GM19035 (cell line): ENCODE measurements at regions not wholly inside any gene's neighbourhood (a gene's known extent, or its start where the extent isn't known, plus 50 kb on each side); places are given as distances from the start of the nearest gene placed in this dataset.
"Not testable (repeated sequence)": the region's sequence is repeated elsewhere in the genome, so short reads cannot be mapped to it uniquely, and the experiment has no call there.

Experiments used
- ATAC-seq: cut with Tn5 transposase; IDR thresholded peaks from one replicate; pipeline ENCODE4 v1.9.1; 2021; ENCODE audit not compliant: unreplicated experiment

DNA sequence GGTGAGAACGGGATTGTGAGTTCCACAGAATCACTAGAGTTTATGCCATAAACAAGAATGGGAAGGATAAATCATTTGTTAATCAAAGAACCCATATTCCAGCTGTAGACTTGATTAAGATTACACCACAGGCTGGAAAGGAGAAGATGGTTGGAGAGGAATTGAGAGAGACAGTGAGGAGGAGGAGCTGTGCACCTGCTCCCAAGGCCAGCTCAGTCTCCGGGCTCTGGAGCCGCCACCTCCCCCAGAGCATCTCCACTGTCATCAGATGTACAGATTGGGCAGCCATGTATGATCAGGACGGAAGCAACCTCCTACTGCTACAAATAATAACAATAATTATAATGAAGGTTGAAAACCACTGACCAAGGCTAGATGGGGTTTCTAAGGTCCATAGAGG, 170.0 kb downstream of the MINAR1 start:
- ATAC-seq, result no peak

GRCh38 chr15:79602731-79603130, 170.6 kb downstream of the MINAR1 start:
- no peak for ATAC-seq

DNA sequence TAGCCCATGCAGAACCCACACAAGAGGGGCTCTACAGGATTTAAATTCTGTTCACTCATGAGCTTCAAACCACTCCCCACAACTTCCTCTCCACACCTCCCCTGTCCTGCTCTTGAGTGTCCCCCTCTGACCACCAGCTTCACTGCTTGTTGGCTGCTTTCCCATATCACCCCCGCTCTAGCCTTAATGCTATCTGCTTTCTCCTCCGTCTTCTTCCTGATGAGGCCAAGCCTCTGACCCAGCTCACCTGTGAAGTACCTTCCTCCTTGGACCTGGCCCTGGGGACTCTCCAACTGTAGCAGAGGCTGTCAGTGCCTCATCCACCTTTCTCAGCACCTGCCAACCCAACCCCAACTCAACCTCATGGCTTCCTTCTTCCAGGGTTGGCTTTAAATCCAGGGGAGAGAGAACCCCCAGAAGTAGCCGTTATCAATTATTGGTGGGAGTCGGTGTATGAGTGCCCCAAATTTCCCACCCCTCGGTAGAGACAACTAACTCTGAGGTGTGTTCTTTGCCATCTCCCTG, 174.8 kb downstream of the MINAR1 start:
- no peak for ATAC-seq

GRCh38 chr15:79608066-79608864, 176.1 kb downstream of the MINAR1 start:
- no peak for ATAC-seq

DNA sequence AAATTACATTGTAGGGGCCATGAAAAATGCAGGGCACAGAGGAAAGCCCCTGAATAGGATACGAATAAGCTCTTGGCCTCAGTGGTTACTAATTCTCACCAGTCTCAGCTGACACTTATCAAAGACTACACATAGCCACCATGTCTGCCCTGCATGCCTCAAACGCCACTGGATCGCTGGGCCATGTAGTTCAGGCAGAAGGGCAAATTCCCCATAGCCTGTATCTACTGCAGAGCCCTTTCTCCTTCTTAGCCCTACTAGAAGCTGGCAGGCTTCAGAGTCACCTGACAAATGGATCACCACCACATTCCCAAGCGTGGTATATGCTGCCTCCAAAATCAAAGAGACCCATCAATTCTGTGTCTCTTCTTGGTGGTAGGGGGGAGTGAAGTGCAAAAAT, 177.4 kb downstream of the MINAR1 start:
- no peak for ATAC-seq

DNA sequence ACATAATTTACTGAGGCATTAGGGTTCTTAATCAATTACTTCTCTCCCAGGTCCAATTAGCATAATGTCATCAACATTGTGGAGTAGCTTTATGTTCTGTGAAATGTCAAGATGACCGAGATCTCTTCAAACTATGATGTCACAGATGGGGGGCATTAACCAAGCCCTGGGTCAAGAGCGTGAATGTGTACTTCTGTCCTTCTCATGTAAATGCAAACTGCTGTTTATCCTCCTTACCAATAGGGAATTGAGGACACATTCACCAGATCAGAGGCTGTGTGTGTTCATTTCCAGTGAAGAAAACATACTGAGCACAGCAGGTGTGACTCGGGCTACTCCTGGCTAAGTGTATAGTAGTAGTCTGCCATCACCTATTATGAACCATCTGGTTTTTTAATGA, 177.9 kb downstream of the MINAR1 start:
- ATAC-seq, result no peak

- ATAC-seq, result no peak
Measured at GRCh38 chr15:79615754-79616153, 183.6 kb downstream of the MINAR1 start.

- no peak for ATAC-seq
Measured at GRCh38 chr15:79617071-79617470, 184.9 kb downstream of the MINAR1 start.

GRCh38 chr15:79620112-79620857, 188.1 kb downstream of the MINAR1 start:
- ATAC-seq, result no peak

DNA sequence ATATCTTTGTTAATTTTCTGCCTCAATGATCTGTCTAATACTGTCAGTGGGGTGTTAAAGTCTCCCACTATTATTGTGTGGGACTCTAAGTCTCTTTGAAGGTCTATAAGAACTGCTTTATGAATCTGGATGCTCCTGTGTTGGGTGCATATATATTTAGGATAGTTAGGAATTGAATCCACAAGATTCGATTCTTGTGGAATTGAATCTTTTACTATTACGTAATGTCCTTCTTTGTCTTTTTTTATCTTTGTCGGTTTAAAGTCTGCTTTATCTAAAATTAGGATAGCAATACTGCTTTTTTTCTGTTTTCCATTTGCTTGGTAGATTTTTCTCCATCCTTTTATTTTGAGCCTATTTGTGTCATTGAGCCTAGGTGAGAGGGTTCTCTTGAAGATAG, 189.7 kb downstream of the MINAR1 start:
- not testable (repeated sequence) for ATAC-seq

DNA sequence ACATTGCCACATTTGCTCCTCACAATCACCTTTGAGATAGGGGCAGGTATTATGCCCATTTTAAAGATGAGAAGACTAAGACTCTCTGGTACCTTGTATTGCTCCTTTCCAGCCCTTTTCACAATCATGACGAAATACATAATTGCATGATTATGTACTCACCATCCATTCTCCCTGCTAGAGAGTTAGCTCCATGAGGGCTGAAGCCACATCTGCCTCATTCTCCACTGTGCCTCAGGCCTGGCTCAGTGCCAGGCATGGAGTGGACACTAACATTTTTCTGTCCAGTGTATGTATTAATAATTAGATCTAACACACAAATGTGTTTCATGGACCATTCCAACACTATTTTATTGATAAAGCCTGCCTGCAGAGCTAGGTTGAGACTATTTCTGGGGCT, 191.4 kb downstream of the MINAR1 start:
- ATAC-seq, result no peak

DNA sequence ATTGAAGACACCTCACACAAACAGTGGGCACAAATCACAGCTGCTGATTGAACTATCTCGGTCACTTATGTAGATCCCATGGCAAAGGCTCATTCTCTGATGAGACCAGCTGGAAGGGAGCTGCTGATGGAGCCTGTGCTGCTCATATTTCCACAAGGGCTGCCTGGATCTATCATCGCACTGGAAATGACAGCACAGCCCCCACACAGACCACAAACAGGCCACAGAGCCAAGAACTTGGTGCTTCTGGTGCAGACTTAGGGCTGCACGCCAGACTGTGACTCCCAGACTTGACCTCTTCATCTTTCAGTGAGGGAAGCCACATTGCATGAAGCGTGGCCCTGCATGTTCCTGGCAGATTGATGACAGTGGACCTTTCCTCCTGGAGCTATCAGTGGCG, 197.6 kb downstream of the MINAR1 start:
- ATAC-seq, result no peak

DNA sequence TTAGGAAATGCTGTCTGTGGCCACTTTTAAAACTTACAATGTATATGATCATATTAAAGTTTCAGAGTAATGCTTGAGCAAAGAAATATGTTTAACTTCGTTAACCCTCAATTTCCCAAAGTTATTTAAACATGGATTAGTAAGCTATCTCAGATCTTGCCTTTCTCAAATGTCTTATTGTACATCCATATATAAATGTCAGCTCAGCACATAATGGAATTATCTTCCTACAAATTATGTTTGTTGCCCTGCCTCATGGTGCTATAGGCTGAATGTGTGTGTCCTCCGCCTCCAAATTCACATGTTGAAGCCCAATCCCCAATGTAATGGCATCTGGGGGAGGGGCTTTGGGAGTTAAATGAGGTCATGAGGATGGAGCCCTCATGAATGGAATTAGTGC, 200.3 kb downstream of the MINAR1 start:
- no peak for ATAC-seq

- ATAC-seq, result no peak
Measured at GRCh38 chr15:79635149-79635771, 203.1 kb downstream of the MINAR1 start.

DNA sequence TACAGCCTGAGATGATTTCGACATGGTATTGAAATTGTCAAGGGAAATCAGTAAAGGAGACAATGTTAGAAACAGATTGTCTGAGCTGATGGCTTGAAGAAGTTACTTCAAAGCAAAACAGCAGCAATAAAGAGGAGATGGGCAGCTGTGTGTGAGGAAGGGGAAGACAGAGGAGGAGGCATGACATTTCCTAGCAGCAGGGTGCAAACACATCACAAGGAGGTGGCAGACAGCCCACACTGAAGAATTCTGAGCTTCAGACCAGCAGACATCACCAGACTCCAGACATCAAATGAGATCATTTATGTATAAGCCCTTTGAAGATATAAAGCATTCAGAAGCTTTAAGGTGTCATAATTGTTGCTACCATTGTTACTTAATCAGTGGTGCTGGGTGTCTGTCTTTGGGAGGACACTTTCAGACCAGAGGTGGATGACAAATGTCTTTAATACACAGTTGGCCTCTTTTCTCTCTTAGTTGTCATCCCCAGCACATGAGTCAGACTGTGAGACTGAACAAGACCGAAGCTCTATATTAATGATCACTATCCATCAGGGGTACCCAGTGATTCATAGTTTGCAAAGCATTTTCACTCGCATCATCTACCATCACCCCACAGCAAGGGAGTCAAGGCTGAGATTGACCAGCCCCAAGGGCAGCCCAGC, 203.9 kb downstream of the MINAR1 start:
- ATAC-seq, result no peak

DNA sequence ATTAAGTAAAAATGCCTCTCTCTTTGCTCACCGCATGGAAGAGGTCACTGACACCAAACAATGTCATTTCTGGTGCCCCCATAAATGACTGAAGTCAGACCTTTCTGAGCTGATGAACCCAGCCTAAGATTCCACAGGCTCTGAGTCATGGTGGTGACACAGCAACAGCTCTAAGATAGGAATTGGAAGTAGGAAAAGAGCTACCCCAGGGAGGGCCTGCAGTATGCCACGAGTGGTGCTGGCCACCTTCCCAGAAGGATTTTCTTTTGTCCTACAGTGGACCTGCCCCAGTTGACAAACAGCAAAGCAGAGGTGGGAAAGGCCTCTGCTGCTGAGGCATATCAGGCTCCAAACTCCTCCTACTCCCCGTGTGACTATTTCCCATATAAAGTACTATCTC, 208.1 kb downstream of the MINAR1 start:
- ATAC-seq, result no peak

DNA sequence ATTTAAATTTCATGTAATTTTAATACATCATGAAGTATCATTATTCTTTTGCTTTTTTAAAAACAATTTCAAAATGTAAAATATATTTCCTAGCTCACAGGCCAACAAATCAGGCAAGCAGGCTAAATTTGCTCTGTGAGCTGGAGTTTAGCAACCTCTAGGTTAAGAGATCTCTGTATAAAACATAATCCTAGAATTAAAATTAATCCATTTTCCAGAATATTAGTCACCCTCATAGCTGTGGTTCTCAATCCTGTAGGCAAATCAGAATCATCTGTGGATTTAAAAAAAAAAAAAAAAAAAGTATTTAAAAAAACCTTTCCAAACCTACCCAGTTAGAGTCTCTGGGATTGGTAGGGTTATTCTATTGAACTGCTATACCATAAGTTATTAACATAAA, 209.7 kb downstream of the MINAR1 start:
- no peak for ATAC-seq

DNA sequence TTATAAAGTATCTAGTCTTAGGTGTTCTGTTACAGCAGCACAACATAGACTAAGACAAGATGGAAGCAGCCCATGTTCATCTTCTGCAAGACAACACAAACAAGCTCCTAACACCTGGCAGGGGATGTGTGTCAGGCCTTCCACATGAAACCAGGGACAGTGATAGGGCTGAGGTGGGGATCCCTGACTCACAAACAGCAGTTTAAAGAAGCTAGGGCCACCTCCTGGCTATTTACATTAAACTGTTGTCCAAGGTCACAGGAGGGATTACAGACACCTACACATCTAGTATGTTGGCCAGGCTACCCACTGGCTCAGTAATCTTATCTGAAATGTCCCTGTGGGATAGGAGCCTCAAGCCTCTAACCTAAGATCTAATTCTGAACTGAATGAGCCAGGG, 211.3 kb downstream of the MINAR1 start:
- ATAC-seq, result no peak

DNA sequence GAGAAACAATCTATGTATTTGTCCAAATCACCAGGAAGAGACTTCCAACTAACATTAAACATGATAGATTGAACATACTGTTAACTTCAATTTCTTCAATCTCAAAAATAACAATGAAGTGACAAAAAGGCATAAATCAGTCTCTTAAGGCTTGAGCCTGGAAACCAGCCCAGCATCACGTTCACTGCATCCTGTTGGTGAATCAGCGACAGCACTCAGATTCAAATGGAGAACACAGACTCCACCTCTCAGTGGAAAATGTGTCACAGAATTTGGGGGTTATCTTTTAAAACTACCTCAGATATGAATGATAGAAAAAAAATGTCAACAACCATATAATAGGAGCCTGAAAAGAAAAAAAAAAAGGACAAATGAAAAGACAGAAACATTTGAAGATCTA, 212.0 kb downstream of the MINAR1 start:
- ATAC-seq, result no peak

DNA sequence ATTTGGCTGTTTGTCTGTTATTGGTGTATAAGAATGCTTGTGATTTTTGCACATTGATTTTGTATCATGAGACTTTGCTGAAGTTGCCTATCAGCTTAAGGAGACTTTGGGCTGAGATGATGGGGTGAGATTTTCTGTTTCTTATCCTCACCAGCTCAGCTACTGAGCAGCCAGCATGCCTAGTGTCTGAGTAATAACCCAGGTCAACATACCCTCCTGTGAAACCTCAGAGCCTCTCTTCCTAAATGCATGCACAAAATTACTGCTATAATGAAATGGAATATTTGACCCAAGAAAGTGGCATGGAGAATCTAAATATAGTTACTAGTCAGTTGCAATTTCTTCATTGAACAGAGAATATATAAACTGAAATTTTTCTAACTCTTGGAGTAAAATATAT, 220.8 kb downstream of the MINAR1 start:
- ATAC-seq, result not testable (repeated sequence)

- no peak for ATAC-seq
Measured at GRCh38 chr15:79653533-79653932, 221.4 kb downstream of the MINAR1 start.
